Panc1 (cell line): ENCODE measurements at regions not wholly inside any gene's neighbourhood (a gene's known extent, or its start where the extent isn't known, plus 50 kb on each side); places are given as distances from the start of the nearest gene placed in this dataset.

Experiments
- POLR2AphosphoS5 ChIP-seq: IDR thresholded peaks from 2 replicates; pipeline ENCODE4 v1.6.1; 2012; ENCODE audit warnings: mild to moderate bottlenecking, low read depth, low read length, moderate library complexity
- SIN3A ChIP-seq: IDR thresholded peaks from 2 replicates; pipeline ENCODE4 v1.6.1; 2012; ENCODE audit warnings: low read depth, mild to moderate bottlenecking, low read length, moderate library complexity, borderline replicate concordance; ENCODE audit not compliant: insufficient read depth
- TCF7L2 ChIP-seq: IDR thresholded peaks from 2 replicates; pipeline ENCODE4 v1.6.1; 2011; ENCODE audit warnings: mild to moderate bottlenecking, low read depth, low read length, inconsistent platforms
- TF ChIP-seq, protein P1 (sequence below): fragments of 450-650 bp; IDR thresholded peaks from 2 replicates; pipeline ENCODE4 v1.5.1; 2017; ENCODE audit warnings: mild to moderate bottlenecking
- TF ChIP-seq, protein P2 (sequence below), 2 experiments: IDR thresholded peaks; 2 replicates each; pipeline ENCODE4 v1.6.1; 2011 to 2012; ENCODE audit warnings: low read depth in 2 of 2, control low read depth in 1 of 2, low read length in 1 of 2, mild to moderate bottlenecking in 1 of 2, moderate library complexity in 1 of 2; ENCODE audit not compliant: insufficient read depth in 1 of 2

DNA sequence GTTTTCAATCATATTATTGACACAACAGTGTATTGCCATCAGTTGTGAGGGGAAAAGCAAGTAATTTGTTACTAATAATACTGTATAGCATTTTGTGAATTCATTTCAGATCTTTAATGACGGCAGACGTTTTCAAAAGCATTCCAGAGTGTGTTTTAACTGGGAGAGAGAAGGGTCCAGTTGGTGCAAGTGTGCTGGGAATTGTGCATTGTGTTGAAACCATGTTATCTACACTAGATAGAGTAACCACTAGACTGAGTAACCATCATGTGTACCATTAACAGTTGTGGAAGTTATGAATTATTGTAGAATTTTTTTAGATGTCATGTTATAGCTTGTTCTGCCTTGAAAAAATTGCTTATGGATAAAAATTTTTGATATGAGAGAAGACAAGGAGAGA is 104.5 kb upstream of the VEGFC start:
- TF ChIP-seq, protein P1, sequence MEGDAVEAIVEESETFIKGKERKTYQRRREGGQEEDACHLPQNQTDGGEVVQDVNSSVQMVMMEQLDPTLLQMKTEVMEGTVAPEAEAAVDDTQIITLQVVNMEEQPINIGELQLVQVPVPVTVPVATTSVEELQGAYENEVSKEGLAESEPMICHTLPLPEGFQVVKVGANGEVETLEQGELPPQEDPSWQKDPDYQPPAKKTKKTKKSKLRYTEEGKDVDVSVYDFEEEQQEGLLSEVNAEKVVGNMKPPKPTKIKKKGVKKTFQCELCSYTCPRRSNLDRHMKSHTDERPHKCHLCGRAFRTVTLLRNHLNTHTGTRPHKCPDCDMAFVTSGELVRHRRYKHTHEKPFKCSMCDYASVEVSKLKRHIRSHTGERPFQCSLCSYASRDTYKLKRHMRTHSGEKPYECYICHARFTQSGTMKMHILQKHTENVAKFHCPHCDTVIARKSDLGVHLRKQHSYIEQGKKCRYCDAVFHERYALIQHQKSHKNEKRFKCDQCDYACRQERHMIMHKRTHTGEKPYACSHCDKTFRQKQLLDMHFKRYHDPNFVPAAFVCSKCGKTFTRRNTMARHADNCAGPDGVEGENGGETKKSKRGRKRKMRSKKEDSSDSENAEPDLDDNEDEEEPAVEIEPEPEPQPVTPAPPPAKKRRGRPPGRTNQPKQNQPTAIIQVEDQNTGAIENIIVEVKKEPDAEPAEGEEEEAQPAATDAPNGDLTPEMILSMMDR: no peak
- TF ChIP-seq POLR2AphosphoS5: no peak
- no peak for TF ChIP-seq SIN3A
- TF ChIP-seq, protein P2, sequence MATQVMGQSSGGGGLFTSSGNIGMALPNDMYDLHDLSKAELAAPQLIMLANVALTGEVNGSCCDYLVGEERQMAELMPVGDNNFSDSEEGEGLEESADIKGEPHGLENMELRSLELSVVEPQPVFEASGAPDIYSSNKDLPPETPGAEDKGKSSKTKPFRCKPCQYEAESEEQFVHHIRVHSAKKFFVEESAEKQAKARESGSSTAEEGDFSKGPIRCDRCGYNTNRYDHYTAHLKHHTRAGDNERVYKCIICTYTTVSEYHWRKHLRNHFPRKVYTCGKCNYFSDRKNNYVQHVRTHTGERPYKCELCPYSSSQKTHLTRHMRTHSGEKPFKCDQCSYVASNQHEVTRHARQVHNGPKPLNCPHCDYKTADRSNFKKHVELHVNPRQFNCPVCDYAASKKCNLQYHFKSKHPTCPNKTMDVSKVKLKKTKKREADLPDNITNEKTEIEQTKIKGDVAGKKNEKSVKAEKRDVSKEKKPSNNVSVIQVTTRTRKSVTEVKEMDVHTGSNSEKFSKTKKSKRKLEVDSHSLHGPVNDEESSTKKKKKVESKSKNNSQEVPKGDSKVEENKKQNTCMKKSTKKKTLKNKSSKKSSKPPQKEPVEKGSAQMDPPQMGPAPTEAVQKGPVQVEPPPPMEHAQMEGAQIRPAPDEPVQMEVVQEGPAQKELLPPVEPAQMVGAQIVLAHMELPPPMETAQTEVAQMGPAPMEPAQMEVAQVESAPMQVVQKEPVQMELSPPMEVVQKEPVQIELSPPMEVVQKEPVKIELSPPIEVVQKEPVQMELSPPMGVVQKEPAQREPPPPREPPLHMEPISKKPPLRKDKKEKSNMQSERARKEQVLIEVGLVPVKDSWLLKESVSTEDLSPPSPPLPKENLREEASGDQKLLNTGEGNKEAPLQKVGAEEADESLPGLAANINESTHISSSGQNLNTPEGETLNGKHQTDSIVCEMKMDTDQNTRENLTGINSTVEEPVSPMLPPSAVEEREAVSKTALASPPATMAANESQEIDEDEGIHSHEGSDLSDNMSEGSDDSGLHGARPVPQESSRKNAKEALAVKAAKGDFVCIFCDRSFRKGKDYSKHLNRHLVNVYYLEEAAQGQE (IDR thresholded peaks at IDR 0.05; ENCODE audit: insufficient read depth in 1 of 2, low read depth in 2 of 2, low read length in 1 of 2): no peak
- no peak for TF ChIP-seq TCF7L2
